WTC11 (cell line): ENCODE measurements at regions not wholly inside any gene's neighbourhood (a gene's known extent, or its start where the extent isn't known, plus 50 kb on each side); places are given as distances from the start of the nearest gene placed in this dataset.

Source experiments
- ATAC-seq: fragments of 200-7000 bp; cut with Tn5 transposase; 2 replicates; pipeline ENCODE4 v1.10.0; 2021; ENCODE audit warnings: mild to moderate bottlenecking, moderate library complexity
- CTCF ChIA-PET: fragments of 300-600 bp; sonication (Branson Sonifier 250); formaldehyde crosslinking; loops from one replicate; lab custom pipeline; 2021; ENCODE audit warnings: antibody characterized with exemption; lab: Charles Lee
- POLR2A ChIA-PET: fragments of 350-600 bp; sonication (Branson Sonifier 250); formaldehyde crosslinking; loops from one replicate; lab custom pipeline; 2021; ENCODE audit warnings: antibody characterized with exemption; lab: Charles Lee
- DNase-seq: peaks from one replicate; pipeline ENCODE4 v3.0.0; 2021; ENCODE audit warnings: low spot score
- H3K27ac Mint-ChIP-seq: 2 replicates; pipeline ENCODE4 v1.8.0; 2021; ENCODE audit warnings: mixed read lengths
- H3K27me3 Mint-ChIP-seq: 2 replicates; pipeline ENCODE4 v1.8.0; 2021; ENCODE audit warnings: low read depth, mild to moderate bottlenecking, moderate library complexity, mixed read lengths
- H3K36me3 Mint-ChIP-seq: 2 replicates; pipeline ENCODE4 v1.8.0; 2021; ENCODE audit warnings: mixed read lengths
- H3K4me1 Mint-ChIP-seq: 2 replicates; pipeline ENCODE4 v1.8.0; 2022; ENCODE audit warnings: mixed read lengths
- H3K4me3 Mint-ChIP-seq: 2 replicates; pipeline ENCODE4 v1.8.0; 2021; ENCODE audit warnings: mild to moderate bottlenecking, moderate library complexity, mixed read lengths
- H3K9me3 Mint-ChIP-seq: 2 replicates; pipeline ENCODE4 v1.8.0; 2021; ENCODE audit warnings: mixed read lengths
- AFF4 ChIP-seq: sonication (generic); formaldehyde crosslinking; IDR thresholded peaks from 2 replicates; pipeline ENCODE4 v1.8.1; 2023; ENCODE audit warnings: mild to moderate bottlenecking, missing genetic modification reagents, borderline replicate concordance
- AR ChIP-seq: fragments of 250-450 bp; sonication (Bioruptor Pico); IDR thresholded peaks from 2 replicates; pipeline ENCODE4 v1.9.0; 2021; ENCODE audit warnings: mild to moderate bottlenecking
- ATF3 ChIP-seq: sonication (generic); formaldehyde crosslinking; conservative IDR thresholded peaks from 2 replicates; pipeline ENCODE4 v1.8.1; 2022; ENCODE audit warnings: mild to moderate bottlenecking, missing genetic modification reagents
- GTF2I ChIP-seq: fragments of 250-450 bp; sonication (Bioruptor Pico); conservative IDR thresholded peaks from 2 replicates; pipeline ENCODE4 v1.4.0; 2021; ENCODE audit warnings: mild to moderate bottlenecking
- IRF2 ChIP-seq: sonication (generic); formaldehyde crosslinking; IDR thresholded peaks from 2 replicates; pipeline ENCODE4 v1.8.0; 2022; ENCODE audit warnings: low read depth, missing genetic modification reagents, borderline replicate concordance
- JAZF1 ChIP-seq: fragments of 250-450 bp; sonication (Bioruptor Pico); IDR thresholded peaks from 2 replicates; pipeline ENCODE4 v1.9.0; 2021; ENCODE audit warnings: moderate library complexity, mild to moderate bottlenecking, inconsistent platforms
- SMAD3 ChIP-seq: sonication (generic); formaldehyde crosslinking; IDR thresholded peaks from 2 replicates; pipeline ENCODE4 v1.8.0; 2022; ENCODE audit warnings: missing genetic modification reagents, mild to moderate bottlenecking, borderline replicate concordance
- STAT6 ChIP-seq: sonication (generic); formaldehyde crosslinking; conservative IDR thresholded peaks from 2 replicates; pipeline ENCODE4 v1.8.1; 2023; ENCODE audit warnings: mild to moderate bottlenecking, low read depth, missing genetic modification reagents, moderate library complexity
- ZMAT4 ChIP-seq: fragments of 250-450 bp; sonication (Bioruptor Pico); IDR thresholded peaks from 2 replicates; pipeline ENCODE4 v1.9.0; 2021; ENCODE audit warnings: mild to moderate bottlenecking
- ZNF317 ChIP-seq: sonication (generic); formaldehyde crosslinking; IDR thresholded peaks from 2 replicates; pipeline ENCODE4 v1.8.1; 2023; ENCODE audit warnings: low read depth, mild to moderate bottlenecking, moderate library complexity, missing genetic modification reagents, borderline replicate concordance
- ZNF423 ChIP-seq: fragments of 250-450 bp; sonication (Bioruptor Pico); IDR thresholded peaks from 2 replicates; pipeline ENCODE4 v2.1.2; 2022; ENCODE audit warnings: mild to moderate bottlenecking, moderate library complexity

GRCh38 chr2:207244971-207245925 is 79.5 kb upstream of the KLF7 start:
- Mint-ChIP-seq H3K9me3 (no peaks in the 10 kb centered on the region), H3K4me1 (peaks cover 20% of the 10 kb centered on the region), H3K36me3 (no peaks in the 10 kb centered on the region), H3K27ac (peak overlapping the region; percentile 8; the same call in 1 of the 2 replicates), H3K4me3 (no peak overlapping the region), H3K27me3 (no peaks in the 10 kb centered on the region)
- ChIA-PET POLR2A (interaction anchor here (0.6 to 1.2 kb wide), 3 partner anchors 18 to 79 kb away, joined by 3 to 6 read pairs (median 3); partner anchors contain the start of gene KLF7), CTCF (interaction anchor here (0.8 to 1.6 kb wide), 5 partner anchors 15 to 264 kb away, joined by 3 to 11 read pairs (median 4); no protein-coding TSS in a partner anchor)
- ATAC-seq (peak; percentile 89), DNase-seq (peak; percentile 14)
- TF ChIP-seq ZMAT4 (CRISPR knock-in tag) (no peak), AR (no peak), ATF3 (CRISPR knock-in tag) (no peak), ZNF423 (no peak), ZNF317 (CRISPR knock-in tag) (no peak), STAT6 (CRISPR knock-in tag) (no peak)

- no peak overlapping the region for H3K4me3 Mint-ChIP-seq
- POLR2A ChIA-PET: no interaction called here
- no peak for ATAC-seq
- no peak for DNase-seq
- no peak for TF ChIP-seq SMAD3 (CRISPR knock-in tag)
- TF ChIP-seq, all 79 proteins: peak for 0
- CTCF ChIA-PET: no interaction called here
- H3K36me3 Mint-ChIP-seq: no peaks in the 10 kb centered on the region
- no peaks in the 10 kb centered on the region; the same call in 1 of the 2 replicates for H3K27me3 Mint-ChIP-seq
- peaks cover 26% of the 10 kb centered on the region for H3K4me1 Mint-ChIP-seq
- H3K27ac Mint-ChIP-seq: no peak overlapping the region
- no peaks in the 10 kb centered on the region for H3K9me3 Mint-ChIP-seq
Observed at GRCh38 chr2:207248702-207249377, 83.1 kb upstream of the KLF7 start.

GRCh38 chr2:207251022-207251421 is 85.3 kb upstream of the KLF7 start:
- H3K4me1 Mint-ChIP-seq: peaks cover 23% of the 10 kb centered on the region
- ATAC-seq (no peak), DNase-seq (no peak)
- H3K36me3 Mint-ChIP-seq: no peaks in the 10 kb centered on the region
- H3K9me3 Mint-ChIP-seq: no peaks in the 10 kb centered on the region
- no peak for TF ChIP-seq JAZF1 (CRISPR knock-in tag)
- no peak for TF ChIP-seq AFF4 (CRISPR knock-in tag)
- no peak for TF ChIP-seq GTF2I (CRISPR knock-in tag)
- TF ChIP-seq IRF2 (CRISPR knock-in tag): no peak
- POLR2A ChIA-PET: no interaction called here
- no peak overlapping the region for H3K27ac Mint-ChIP-seq
- H3K4me3 Mint-ChIP-seq: no peak overlapping the region
- no peaks in the 10 kb centered on the region; the same call in 1 of the 2 replicates for H3K27me3 Mint-ChIP-seq
- CTCF ChIA-PET: no interaction called here
